ENCODE measurements at regions not wholly inside any gene's neighbourhood (a gene's known extent, or its start where the extent isn't known, plus 50 kb on each side); places are given as distances from the start of the nearest gene placed in this dataset.

- TF ChIP-seq CTCF (IDR thresholded peaks at IDR 0.05) (no peak), POLR2A (IDR thresholded peaks at IDR 0.05) (no peak)
Measured at GRCh38 chr13:31963631-31964030, 67.9 kb upstream of the FRY start.
